GM21515 (cell line): ENCODE measurements at regions not wholly inside any gene's neighbourhood (a gene's known extent, or its start where the extent isn't known, plus 50 kb on each side); places are given as distances from the start of the nearest gene placed in this dataset.
"Not testable (repeated sequence)": the region's sequence is repeated elsewhere in the genome, so short reads cannot be mapped to it uniquely, and the experiment has no call there.

Experiments
- ATAC-seq: cut with Tn5 transposase; IDR thresholded peaks from one replicate; pipeline ENCODE4 v1.9.1; 2021; ENCODE audit not compliant: unreplicated experiment

DNA sequence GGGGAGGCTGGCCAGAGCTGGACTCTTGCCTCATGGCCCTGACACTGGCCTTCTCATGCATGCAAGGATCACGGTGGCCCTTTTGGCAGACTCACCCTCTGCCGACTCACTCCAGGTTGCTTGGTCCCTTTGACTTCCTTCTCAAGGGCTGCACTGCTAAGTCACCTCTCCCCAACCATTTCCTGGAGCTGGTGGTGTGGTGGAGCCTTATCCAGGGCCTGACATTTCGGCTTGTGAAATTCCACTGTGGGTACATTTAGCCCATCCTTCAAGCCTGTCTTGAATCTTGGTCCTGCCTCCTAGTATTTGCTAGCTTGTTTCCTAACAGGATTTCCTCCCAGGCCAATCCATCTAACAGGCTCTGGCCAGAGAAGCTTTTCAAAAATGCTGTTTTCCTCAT is 52.6 kb upstream of the JUN start:
- ATAC-seq: no peak

DNA sequence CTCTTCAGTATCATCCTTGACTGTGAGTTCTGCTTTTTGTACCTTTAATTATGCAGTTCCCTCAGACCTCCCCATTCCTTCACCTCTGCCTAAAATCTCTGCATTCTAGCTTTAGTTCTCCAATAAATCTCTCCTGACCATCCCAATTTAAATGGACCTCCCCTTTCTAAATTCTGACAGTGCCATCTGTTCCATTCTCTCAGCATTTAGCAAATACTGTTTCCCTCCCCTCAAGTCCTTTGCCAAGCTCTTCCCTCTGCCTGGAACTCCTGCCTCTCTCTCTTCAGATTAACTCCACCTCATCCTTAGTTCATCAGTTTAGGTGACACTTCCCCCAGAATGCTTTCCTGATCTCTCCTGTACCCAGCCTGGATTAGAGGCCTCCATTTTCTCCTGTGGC is 54.0 kb upstream of the JUN start:
- ATAC-seq: no peak

DNA sequence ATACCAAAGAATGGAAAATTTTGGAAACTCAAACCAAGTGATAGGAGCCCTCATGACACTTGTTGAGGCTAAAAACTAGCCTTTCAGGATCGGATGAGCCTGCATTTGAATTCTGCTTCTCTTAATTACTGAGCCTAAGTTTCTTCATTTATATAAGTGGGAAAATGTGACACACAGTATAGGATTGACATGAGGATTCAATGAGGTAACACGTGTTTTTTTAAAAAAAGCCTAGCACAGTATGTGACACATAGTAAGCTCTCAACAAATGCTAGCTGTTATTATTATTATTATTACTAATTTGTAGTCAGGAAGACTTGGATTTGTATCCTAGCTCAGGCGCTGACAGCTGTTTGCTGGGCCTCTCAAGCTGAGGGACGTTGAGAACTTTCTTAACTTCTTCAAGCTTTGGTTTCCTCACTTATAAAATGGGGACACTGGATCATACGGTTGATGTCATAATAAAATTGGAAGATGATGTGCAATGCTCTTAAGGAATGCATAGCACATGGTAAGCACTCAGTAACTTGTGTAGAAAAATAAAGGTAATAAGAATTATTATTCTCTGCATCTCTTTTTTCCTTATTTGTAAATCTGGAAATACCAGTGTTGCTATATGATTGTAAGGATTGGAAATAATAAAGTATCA is 55.4 kb upstream of the JUN start:
- ATAC-seq: no peak

DNA sequence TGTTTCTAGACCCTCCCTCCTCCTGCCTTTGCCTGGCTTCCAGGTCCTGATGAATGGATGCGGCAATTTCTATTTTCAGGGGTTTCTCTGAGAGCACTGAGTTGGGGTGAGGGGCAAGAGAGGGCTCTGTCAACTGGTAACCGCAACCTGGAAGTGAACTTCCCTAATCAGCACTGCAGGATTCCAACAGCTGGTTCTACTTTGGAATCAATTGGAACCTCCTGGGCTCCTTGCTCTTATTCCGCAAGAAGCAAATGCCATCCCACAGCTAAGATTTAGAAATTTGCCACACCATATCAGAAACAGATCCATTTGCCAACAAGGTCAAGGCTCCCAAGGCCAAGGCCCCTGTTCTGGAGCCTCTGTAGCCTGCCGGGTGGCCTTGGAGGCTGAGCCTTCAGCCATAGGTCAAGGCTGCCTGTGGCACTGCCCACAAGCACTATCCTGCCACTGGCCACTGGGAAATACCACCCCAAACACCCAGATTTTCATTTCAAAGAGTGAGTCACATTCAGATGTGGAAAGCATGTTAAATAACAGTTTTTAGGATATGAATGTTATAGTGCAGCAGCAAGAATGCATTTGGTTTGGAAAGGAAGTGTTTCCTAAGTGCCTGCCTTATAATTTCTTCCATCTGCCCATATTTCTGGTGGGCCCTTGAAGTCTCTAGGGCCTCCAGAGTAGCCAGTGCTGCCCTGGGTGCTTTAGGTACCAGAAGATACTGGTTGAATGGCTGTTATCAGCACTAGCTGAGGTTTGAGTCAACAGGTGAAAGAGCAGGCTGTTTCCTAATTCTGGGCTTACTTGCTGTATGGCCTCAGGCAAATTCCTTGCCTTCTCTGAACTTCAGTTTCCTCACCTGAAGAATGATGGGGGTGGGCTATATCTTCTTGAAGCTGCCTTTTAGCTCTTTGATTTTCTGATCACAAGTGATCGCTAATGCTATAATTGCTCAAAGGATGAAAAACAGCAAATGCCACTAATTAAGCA is 56.3 kb upstream of the JUN start:
- no peak for ATAC-seq

DNA sequence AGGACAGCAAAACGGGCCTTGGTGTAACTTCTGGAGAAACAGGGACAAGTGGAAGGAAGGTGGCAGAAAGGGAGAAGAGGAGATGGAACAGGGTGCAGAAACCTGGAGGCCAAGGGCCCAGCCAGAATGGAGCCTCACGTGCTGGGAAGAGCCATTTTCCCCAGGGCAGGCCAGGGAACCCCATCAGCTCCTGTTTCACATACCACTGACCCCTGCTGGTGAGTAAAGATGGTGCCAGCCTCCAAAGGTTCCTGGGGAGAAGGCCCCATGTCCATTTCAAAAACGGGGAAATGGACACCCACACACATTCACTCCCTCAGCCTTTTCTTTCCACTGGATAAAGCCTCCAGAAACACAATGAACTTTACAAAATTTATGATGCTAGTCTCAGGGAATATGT is 57.6 kb upstream of the JUN start:
- no peak for ATAC-seq

DNA sequence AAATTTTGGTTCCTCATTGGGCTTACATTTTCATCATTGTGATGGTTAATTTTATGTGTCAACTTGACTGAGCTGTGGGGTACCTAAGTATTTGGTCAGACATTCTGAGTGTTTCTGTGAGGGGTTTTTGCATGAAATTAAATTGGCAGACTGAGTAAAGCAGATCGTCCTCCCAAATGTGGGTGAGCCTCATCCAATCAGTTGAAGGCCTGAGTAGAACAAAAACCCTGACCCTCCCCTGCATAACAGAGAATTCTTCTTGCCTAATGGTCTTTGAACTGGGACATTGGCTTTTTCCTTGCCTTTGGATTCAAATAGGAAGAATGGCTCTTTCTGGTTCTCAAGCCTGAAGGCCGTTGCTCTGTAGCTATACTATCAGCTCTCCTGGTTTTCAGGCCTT is 59.1 kb upstream of the JUN start:
- no peak for ATAC-seq

DNA sequence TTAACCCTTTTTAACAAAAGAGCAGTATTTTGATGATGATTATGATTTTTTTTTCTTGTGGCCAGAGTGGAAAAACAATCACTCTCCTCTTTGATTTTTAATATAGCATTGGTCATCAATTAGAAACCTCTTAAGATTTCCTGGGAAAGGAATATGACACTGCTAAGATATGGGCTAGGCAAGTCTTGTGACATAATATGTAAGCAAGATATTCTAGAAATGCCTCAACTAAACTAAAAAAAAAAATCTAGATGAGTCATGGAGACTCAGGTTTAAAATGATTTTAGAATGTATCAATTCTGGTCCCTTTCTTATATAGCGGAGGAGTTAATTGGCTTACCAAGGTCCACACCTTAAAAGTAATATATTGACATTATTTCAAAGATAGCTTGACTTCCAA is 60.3 kb upstream of the JUN start:
- no peak for ATAC-seq

- no peak for ATAC-seq
Observed at GRCh38 chr1:58845942-58846341, 62.1 kb upstream of the JUN start.

DNA sequence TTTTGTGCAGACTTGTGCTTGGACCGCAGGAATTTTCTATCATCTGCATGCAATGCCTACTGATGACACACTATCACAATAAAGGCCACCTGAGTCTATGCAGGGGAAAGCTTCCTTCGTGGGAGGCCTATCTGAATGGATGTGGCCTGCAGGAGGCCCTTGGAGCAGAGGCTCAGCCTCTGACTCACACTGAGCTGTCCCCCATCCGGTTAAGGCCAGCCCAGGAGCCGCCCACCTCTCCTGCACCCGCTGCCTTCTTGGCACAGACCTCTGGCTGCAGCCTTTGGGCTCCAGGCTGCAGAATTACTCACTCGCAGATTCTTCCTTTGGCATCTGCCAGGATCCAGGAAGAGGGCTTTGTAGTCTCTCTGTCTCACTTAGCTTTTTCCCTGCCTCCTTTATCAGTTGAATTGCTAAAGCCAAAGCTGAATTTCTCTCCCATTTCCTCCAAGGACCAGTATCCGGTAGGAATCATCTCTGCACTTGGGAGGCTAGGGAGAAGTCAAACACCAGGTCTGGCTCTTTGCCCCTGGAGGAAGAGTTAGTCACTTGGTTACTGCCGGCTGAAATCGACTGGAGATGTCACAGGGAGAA is 65.1 kb upstream of the JUN start:
- no peak for ATAC-seq

DNA sequence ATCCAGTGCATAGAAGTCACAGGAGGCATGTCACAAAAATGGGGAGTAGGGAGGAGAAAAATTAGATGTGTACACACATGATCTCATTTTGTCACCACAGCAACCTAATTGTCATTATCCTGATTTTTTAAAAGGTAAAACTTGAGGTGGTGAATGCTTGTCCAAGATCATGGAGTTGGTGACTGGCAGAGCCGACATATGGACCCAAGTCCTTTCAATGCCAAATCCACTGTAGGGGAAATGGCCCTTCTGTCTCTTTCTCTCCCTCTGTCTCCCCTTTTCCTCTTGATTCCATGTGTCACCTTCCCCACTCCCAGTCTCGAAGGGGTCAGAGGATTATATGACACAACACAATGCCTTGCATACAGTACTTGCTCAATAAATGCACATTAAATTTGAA is 65.7 kb upstream of the JUN start:
- ATAC-seq: no peak

- no peak for ATAC-seq
Observed at GRCh38 chr1:58850636-58851035, 66.8 kb upstream of the JUN start.

DNA sequence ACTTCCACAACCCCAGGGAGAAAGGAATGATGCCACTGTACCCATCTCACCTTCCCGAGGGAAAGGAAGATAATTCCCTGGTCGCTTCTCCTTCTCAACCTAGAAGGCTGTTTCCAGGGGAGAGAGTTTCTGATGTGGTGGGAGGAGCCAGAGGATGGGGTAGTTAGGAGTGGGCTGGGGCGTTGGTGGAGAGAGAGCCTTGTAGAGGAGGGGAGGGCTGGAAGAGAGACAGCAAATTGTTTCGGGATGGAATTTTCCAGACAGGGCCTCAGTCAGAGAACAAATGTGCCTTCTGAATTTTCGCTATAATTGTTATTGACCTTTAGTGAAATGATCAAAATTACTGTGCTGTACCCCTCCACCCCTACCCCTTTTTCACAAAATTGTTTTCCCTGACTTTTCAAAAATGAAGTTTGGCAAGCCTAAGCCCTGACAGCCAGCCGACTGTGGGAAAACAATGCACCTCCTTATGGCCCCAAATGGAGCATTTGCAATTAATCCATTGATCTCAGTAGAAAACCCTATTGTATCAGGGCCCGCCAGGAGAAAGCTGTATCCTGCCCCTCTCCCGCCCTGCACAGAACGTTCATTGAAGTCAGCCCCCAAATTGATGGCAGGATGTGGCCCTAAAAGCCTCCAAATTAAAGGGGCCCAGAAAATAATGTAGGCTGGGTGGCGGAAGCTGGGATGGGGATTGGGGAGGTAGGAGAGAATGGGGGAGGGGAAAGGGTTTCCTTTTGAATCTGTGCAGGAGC is 69.1 kb upstream of the JUN start:
- ATAC-seq: no peak

DNA sequence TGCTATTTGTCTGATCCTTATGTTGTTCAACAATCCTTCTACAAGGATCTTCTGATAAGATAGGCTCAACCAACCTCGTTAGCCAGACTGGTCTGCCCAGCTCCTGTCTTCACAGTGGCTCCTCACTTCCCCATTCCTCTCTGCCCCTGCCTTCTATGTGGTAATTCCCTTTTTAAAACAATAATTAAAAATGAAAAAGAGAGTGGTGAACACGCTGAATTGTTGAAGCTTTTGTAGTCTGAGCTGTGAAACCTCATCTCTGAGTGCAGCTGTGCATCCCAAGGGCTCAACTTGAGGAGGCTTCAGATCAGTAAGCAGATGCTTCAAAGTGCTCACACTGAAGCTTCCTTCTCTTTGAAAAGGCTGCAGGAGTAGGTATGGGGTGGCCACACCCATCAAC is 70.7 kb upstream of the JUN start:
- ATAC-seq: no peak

GRCh38 chr1:58855274-58856165 is 71.7 kb upstream of the JUN start:
- no peak for ATAC-seq

DNA sequence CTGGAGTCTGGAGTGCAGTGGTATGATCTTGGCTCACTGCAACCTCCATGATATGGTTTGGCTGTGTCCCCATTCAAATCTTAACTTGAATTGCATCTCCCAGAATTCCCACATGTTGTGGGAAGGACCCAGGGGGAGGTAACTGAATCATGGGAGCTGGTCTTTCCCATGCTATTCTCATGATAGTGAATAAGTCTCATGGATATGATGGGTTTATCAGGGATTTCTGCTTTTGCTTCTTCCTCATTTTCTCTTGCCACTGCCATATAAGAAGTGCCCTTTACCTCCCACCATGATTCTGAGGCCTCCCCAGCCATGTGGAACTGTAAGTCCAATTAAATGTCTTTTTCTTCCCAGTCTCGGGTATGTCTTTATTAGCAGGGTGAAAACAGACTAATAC is 72.4 kb upstream of the JUN start:
- ATAC-seq: not testable (repeated sequence)

GRCh38 chr1:58857680-58858673 is 74.1 kb upstream of the JUN start:
- ATAC-seq: peak; percentile 78

GRCh38 chr1:58859769-58860485 is 76.1 kb upstream of the JUN start:
- no peak for ATAC-seq

- ATAC-seq: no peak
Observed at GRCh38 chr1:58861076-58861475, 77.2 kb upstream of the JUN start.
